ENCODE measurements at regions not wholly inside any gene's neighbourhood (a gene's known extent, or its start where the extent isn't known, plus 50 kb on each side); places are given as distances from the start of the nearest gene placed in this dataset.

- peak; percentile 87 for TF ChIP-seq CTCF (CRISPR knock-in tag; IDR thresholded peaks at IDR 0.05)
- 0 out of 2 replicates have a peak, but pooled peaks have one; percentile 20 for TF ChIP-seq ZNF331 (CRISPR knock-in tag; IDR thresholded peaks at IDR 0.05)
- TF ChIP-seq ZNF609 (CRISPR knock-in tag; IDR thresholded peaks at IDR 0.05; ENCODE audit: borderline replicate concordance): no peak
- TF ChIP-seq STAG1 (CRISPR knock-in tag; IDR thresholded peaks at IDR 0.05): peak; percentile 57
- no peak for TF ChIP-seq ZBTB37 (CRISPR knock-in tag; IDR thresholded peaks at IDR 0.05)
- TF ChIP-seq CC2D1A (CRISPR knock-in tag; IDR thresholded peaks at IDR 0.05): no peak
- TF ChIP-seq ZBTB7A (CRISPR knock-in tag; IDR thresholded peaks at IDR 0.05): no peak
- no peak for TF ChIP-seq ATM (IDR thresholded peaks at IDR 0.05; ENCODE audit: borderline replicate concordance)
- TF ChIP-seq ZNF512B (CRISPR knock-in tag; IDR thresholded peaks at IDR 0.05; ENCODE audit: borderline replicate concordance): no peak
- TF ChIP-seq TAF1 (CRISPR knock-in tag; IDR thresholded peaks at IDR 0.05): no peak
- no peak for TF ChIP-seq ZNF333 (CRISPR knock-in tag; IDR thresholded peaks at IDR 0.05; ENCODE audit: borderline replicate concordance)
- TF ChIP-seq ZNF260 (CRISPR knock-in tag; IDR thresholded peaks at IDR 0.05; ENCODE audit: borderline replicate concordance, low read depth): no peak
- no peak for TF ChIP-seq SP140L (CRISPR knock-in tag; IDR thresholded peaks at IDR 0.05; ENCODE audit: borderline replicate concordance)
- no peak for TF ChIP-seq GMEB1 (CRISPR knock-in tag; IDR thresholded peaks at IDR 0.05; ENCODE audit: borderline replicate concordance)
- TF ChIP-seq ZBTB1 (CRISPR knock-in tag; IDR thresholded peaks at IDR 0.05; ENCODE audit: borderline replicate concordance): no peak
Observed at GRCh38 chr1:115545791-115546733, 95.7 kb upstream of the VANGL1 start (continued).

Measured in HepG2 (cell line).